Spinal cord (tissue), 9 donors: ENCODE measurements at regions not wholly inside any gene's neighbourhood (a gene's known extent, or its start where the extent isn't known, plus 50 kb on each side); places are given as distances from the start of the nearest gene placed in this dataset.

ENCODE experiments used
- DNase-seq, 6 donors: peaks; one replicate each; pipeline versions ENCODE4 v3.0.0 to v3.0.0-alpha.2; 2013 to 2015; ENCODE audit warnings: low spot score in 6 of 6, low read depth in 4 of 6
- H3K27ac ChIP-seq: one replicate; pipeline ENCODE4 v1.5.1; 2013; ENCODE audit warnings: low read depth, low read length, control low read depth
- H3K27me3 ChIP-seq: one replicate; pipeline ENCODE4 v1.6.1; 2013; ENCODE audit warnings: low read length; ENCODE audit not compliant: control insufficient read depth, insufficient read depth
- H3K36me3 ChIP-seq: one replicate; pipeline ENCODE4 v1.6.1; 2013; ENCODE audit warnings: low read length; ENCODE audit not compliant: control insufficient read depth, insufficient read depth
- H3K4me1 ChIP-seq: one replicate; pipeline ENCODE4 v1.6.1; 2013; ENCODE audit warnings: low read length; ENCODE audit not compliant: control insufficient read depth, insufficient read depth
- H3K4me3 ChIP-seq: one replicate; pipeline ENCODE4 v1.5.1; 2013; ENCODE audit warnings: low read depth, low read length, control low read depth
- H3K9me3 ChIP-seq: one replicate; pipeline ENCODE4 v1.6.1; 2013; ENCODE audit warnings: low read length; ENCODE audit not compliant: control insufficient read depth, insufficient read depth
- WGBS: methylation state at CpG from one replicate; pipeline ENCODE4 v1.1.5; 2013; ENCODE audit warnings: missing lambda C conversion rate; ENCODE audit not compliant: insufficient coverage; 5-methylcytosine and 5-hydroxymethylcytosine counted together
- donor health status: healthy.

GRCh38 chr1:81156887-81157286, 643.8 kb upstream of the ADGRL2 start:
- no CpG with 5 or more reads among the region's 1 CpG for WGBS
- Histone ChIP-seq H3K27me3 (no peaks in the 10 kb centered on the region), H3K4me3 (no peak overlapping the region), H3K27ac (no peak overlapping the region), H3K36me3 (no peaks in the 10 kb centered on the region), H3K4me1 (no peaks in the 10 kb centered on the region), H3K9me3 (no peaks in the 10 kb centered on the region)
- DNase-seq = no peak

DNA sequence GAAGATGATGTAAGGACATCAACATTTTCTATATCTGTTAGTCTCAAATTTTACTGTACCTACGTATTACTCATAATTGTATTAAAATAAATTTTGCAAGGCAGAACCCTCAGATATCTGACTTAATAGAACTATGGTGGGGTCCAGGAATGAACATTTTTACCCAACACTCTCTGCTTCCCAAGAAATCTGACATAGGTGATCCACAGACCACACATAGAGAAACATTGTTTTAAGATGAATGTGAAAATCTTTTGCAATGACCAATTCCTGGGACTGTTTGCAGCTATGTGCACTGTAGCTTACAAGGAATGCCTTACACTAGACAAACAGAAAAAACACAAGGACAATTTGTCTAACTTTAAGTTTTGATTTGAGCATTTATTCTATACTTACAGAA, 645.6 kb upstream of the ADGRL2 start:
- H3K27ac ChIP-seq = no peak overlapping the region
- DNase-seq = no peak
- WGBS = no CpG with 5 or more reads among the region's 1 CpG
- H3K9me3 ChIP-seq = no peaks in the 10 kb centered on the region
- H3K36me3 ChIP-seq = no peaks in the 10 kb centered on the region
- H3K4me3 ChIP-seq = no peak overlapping the region
- H3K4me1 ChIP-seq = no peaks in the 10 kb centered on the region
- H3K27me3 ChIP-seq = no peaks in the 10 kb centered on the region

- no peaks in the 10 kb centered on the region for H3K36me3 ChIP-seq
- WGBS = no CpG with 5 or more reads among the region's 1 CpG
- no peaks in the 10 kb centered on the region for H3K4me1 ChIP-seq
- H3K27ac ChIP-seq = no peak overlapping the region
- no peak overlapping the region for H3K4me3 ChIP-seq
- no peaks in the 10 kb centered on the region for H3K9me3 ChIP-seq
- DNase-seq = no peak
- H3K27me3 ChIP-seq = no peaks in the 10 kb centered on the region
Observed at GRCh38 chr1:81151206-81151605, 649.5 kb upstream of the ADGRL2 start.

DNA sequence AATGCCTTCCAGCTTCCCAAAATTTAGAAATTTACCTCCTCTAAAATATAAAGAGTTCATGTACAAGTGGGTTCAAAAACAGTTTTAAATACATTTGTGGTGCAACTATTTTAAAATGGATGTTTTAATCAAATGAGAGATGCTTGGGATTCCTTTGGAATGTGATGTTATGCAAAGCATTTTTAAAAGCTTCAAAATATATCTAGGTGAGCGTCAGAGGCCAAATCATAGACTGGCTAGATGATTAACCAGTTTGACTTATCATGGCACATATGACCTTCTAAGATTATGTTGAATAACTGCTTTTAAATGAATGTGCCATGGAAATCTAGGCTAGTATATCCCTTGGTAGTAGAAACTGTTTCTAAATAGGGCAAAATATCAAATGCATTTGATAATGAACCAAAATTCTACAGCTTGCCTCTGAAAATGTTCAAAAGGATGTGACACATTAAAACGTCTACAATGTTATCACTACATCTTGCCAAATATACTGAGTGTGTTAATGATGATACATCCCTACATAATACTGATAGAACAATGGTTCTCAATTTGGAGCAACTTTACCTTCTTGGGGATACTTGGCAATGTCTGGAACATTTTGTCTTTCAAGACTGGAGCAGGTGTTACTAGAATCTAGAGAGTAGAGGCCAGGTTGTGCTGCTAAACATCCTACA, 650.9 kb upstream of the ADGRL2 start:
- no peaks in the 10 kb centered on the region for H3K36me3 ChIP-seq
- H3K27ac ChIP-seq = no peak overlapping the region
- DNase-seq = no peak
- H3K27me3 ChIP-seq = no peaks in the 10 kb centered on the region
- no peaks in the 10 kb centered on the region for H3K4me1 ChIP-seq
- H3K4me3 ChIP-seq = no peak overlapping the region
- 60% methylated on average over 1 of the region's 2 CpGs for WGBS
- no peaks in the 10 kb centered on the region for H3K9me3 ChIP-seq

GRCh38 chr1:81144240-81144825, 656.4 kb upstream of the ADGRL2 start:
- Histone ChIP-seq H3K4me3 (no peak overlapping the region), H3K36me3 (no peaks in the 10 kb centered on the region), H3K4me1 (no peaks in the 10 kb centered on the region), H3K27me3 (no peaks in the 10 kb centered on the region), H3K27ac (no peak overlapping the region), H3K9me3 (no peaks in the 10 kb centered on the region)
- no CpG with 5 or more reads among the region's 4 CpGs for WGBS
- DNase-seq = no peak

DNA sequence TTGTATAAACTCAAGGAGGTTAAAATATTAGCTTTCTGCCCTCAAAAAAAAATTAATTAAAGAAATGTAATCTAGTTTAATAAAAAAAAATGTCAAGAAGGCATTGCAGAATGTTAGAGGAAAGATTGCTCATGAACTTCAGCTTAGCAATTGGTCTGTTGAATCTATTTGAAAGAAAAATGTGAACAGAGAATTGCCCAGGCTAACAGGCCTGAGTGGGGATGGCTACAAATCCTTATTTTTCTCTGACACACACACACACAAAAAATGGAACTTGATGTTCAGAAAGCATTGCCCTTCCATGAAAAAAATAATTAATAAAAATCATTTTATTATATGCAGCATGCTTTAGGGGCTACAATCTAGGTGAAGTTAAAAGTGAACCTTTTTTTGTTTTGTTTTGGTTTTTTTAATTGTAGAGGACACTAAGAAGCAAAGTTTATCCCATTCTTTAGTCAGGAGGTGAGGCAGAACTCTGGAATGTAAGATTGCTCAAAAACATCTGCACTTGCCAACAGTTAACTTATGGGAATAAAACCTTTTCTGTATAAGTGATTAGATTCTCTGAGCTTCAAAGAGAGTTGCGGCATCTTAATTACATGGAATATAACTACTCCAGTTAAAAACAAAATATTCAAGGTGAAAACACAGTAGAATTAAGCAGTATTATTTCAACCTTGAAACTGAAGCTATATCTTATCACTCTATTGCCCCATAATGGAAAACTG, 658.5 kb upstream of the ADGRL2 start:
- no CpG with 5 or more reads among the region's 1 CpG for WGBS
- Histone ChIP-seq H3K4me3 (no peak overlapping the region), H3K4me1 (no peaks in the 10 kb centered on the region), H3K27me3 (no peaks in the 10 kb centered on the region), H3K36me3 (no peaks in the 10 kb centered on the region), H3K27ac (no peak overlapping the region), H3K9me3 (no peaks in the 10 kb centered on the region)
- DNase-seq = no peak

GRCh38 chr1:81135524-81135923, 665.2 kb upstream of the ADGRL2 start:
- peak in 1 of 6 donors; percentile 11 for DNase-seq
- H3K4me1 ChIP-seq = no peaks in the 10 kb centered on the region
- 93% methylated on average over 6 of the region's 6 CpGs for WGBS
- H3K27me3 ChIP-seq = no peaks in the 10 kb centered on the region
- H3K4me3 ChIP-seq = no peak overlapping the region
- no peaks in the 10 kb centered on the region for H3K9me3 ChIP-seq
- H3K27ac ChIP-seq = no peak overlapping the region
- H3K36me3 ChIP-seq = no peaks in the 10 kb centered on the region

DNA sequence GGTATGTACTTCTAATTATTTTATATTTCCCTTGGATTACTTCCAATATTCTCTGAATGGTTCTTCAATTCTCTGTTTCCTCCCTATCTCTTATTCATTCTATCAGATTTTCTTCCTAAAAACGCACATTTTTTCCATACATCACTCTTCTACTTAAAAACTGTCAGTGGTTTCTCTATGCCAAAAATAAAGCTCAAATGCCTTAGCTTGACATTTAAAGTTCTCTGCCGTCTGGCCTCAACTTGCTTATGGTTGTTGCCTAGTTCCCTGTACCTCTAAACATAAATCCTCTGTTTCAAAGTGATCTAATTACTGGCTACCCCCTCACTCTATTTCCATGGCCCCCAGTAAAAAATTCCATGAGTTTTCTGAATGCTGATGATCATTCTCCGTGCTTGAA, 671.0 kb upstream of the ADGRL2 start:
- H3K4me3 ChIP-seq = no peak overlapping the region
- H3K27ac ChIP-seq = no peak overlapping the region
- no peaks in the 10 kb centered on the region for H3K4me1 ChIP-seq
- peak in 1 of 6 donors; percentile 24 for DNase-seq
- 73% methylated on average over 3 of the region's 3 CpGs for WGBS
- no peaks in the 10 kb centered on the region for H3K36me3 ChIP-seq
- H3K27me3 ChIP-seq = no peaks in the 10 kb centered on the region
- no peaks in the 10 kb centered on the region for H3K9me3 ChIP-seq

DNA sequence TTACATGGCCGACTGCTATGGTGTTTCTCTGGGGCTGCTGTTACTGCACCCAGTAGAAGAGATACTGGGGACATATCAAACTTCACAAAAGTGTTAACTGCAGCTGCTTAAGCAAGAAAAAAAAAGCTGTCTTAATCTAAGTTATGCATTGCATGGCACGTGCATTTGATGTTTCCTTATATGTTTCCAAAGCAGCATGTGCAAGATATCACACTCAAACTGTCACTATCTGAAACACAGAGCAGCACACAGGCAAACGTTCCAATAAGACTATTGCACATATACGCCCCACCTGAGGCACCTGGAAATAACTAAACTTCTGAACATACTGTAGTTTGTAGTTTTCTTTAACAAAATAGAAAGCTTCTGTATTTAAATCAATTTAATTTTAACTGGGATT, 671.4 kb upstream of the ADGRL2 start:
- DNase-seq = peak in 1 of 6 donors; percentile 76
- 90% methylated on average over 2 of the region's 4 CpGs for WGBS
- no peaks in the 10 kb centered on the region for H3K27me3 ChIP-seq
- no peaks in the 10 kb centered on the region for H3K4me1 ChIP-seq
- H3K9me3 ChIP-seq = no peaks in the 10 kb centered on the region
- H3K27ac ChIP-seq = no peak overlapping the region
- no peaks in the 10 kb centered on the region for H3K36me3 ChIP-seq
- no peak overlapping the region for H3K4me3 ChIP-seq

DNA sequence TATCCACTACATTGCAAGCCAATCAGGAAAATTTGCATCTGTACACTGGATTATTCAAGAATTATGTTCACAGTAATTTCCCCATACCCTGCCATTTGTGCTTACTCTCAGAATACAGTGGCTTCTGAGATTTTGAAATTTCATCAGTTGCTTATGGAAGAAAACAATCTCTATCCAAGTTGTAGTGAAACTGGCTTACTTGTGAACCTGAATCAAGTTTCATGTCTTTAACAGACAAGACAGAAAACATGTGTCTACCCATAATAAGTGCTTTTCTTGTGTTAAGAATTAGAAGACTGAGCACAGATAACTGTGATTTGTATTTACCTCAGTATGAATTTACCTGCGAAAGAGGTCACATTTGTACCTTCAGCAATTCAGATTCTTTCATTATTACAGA, 672.7 kb upstream of the ADGRL2 start:
- no peak overlapping the region for H3K27ac ChIP-seq
- H3K9me3 ChIP-seq = no peaks in the 10 kb centered on the region
- no peaks in the 10 kb centered on the region for H3K36me3 ChIP-seq
- H3K27me3 ChIP-seq = no peaks in the 10 kb centered on the region
- DNase-seq = no peak
- WGBS = no CpG with 5 or more reads among the region's 1 CpG
- H3K4me3 ChIP-seq = no peak overlapping the region
- H3K4me1 ChIP-seq = no peaks in the 10 kb centered on the region
